ENCODE measurements at regions not wholly inside any gene's neighbourhood (a gene's known extent, or its start where the extent isn't known, plus 50 kb on each side); places are given as distances from the start of the nearest gene placed in this dataset.

DNA sequence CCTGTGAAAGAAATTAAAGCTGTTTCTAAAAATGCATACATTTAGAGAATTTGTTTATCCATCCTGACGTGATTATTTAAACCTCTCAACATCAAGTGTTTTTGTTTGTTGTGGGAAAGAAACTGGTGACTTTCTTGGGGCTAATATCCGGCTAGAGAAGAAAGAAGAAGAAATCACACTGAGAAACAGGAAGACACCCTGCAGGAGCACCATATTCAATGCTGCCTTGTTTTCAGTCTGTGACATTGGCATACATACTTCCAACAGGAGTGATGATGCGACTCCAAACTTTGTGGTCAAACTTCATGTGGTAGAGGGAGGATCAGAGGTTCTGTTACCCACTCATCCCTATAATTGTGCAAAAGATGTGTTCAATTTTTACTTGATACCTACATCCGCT is 997.6 kb upstream of the CITED2 start:
- TF ChIP-seq CTCF (IDR thresholded peaks at IDR 0.05) (no peak), POLR2A (IDR thresholded peaks at IDR 0.05) (no peak)

All from heart left ventricle (tissue), 13 donors.